ENCODE measurements at regions not wholly inside any gene's neighbourhood (a gene's known extent, or its start where the extent isn't known, plus 50 kb on each side); places are given as distances from the start of the nearest gene placed in this dataset.

GRCh38 chr13:106916329-106916976 lies 348.5 kb upstream of the ARGLU1 start:
- DNase-seq: no peak

- no peak for DNase-seq
Observed at GRCh38 chr13:106915146-106915545, 347.2 kb upstream of the ARGLU1 start.

- DNase-seq: no peak
Observed at GRCh38 chr13:106911627-106912026, 343.7 kb upstream of the ARGLU1 start.

- no peak for DNase-seq
Observed at GRCh38 chr13:106911020-106911419, 343.1 kb upstream of the ARGLU1 start.

GRCh38 chr13:106906426-106906996 lies 338.6 kb upstream of the ARGLU1 start:
- no peak for DNase-seq

- no peak for DNase-seq
Observed at GRCh38 chr13:106905380-106906162, 337.6 kb upstream of the ARGLU1 start.

GRCh38 chr13:106899442-106899841 lies 331.5 kb upstream of the ARGLU1 start:
- no peak for DNase-seq

- DNase-seq: no peak
Observed at GRCh38 chr13:106898231-106898630, 330.3 kb upstream of the ARGLU1 start.

GRCh38 chr13:106888148-106888547 lies 320.2 kb upstream of the ARGLU1 start:
- no peak for DNase-seq

- DNase-seq: no peak
Observed at GRCh38 chr13:106887686-106888085, 319.7 kb upstream of the ARGLU1 start.

GRCh38 chr13:106883976-106884375 lies 316.0 kb upstream of the ARGLU1 start:
- no peak for DNase-seq

GRCh38 chr13:106882246-106882645 lies 314.3 kb upstream of the ARGLU1 start:
- DNase-seq: no peak

GRCh38 chr13:106879806-106880205 lies 311.9 kb upstream of the ARGLU1 start:
- no peak for DNase-seq

- DNase-seq: no peak
Observed at GRCh38 chr13:106874323-106874722, 306.4 kb upstream of the ARGLU1 start.

- no peak for DNase-seq
Observed at GRCh38 chr13:106873810-106874209, 305.9 kb upstream of the ARGLU1 start.

- DNase-seq: peak in 11 of 58 donors; percentile 1 to 41 (median 8)
Observed at GRCh38 chr13:106867249-106867648, 299.3 kb upstream of the ARGLU1 start.

GRCh38 chr13:106865716-106866440 lies 297.9 kb upstream of the ARGLU1 start:
- DNase-seq: no peak

- no peak for DNase-seq
Observed at GRCh38 chr13:106859533-106859904, 291.6 kb upstream of the ARGLU1 start.

- no peak for DNase-seq
Observed at GRCh38 chr13:106858903-106859532, 291.1 kb upstream of the ARGLU1 start.

GRCh38 chr13:106852436-106852835 lies 284.5 kb upstream of the ARGLU1 start:
- no peak for DNase-seq

- no peak for DNase-seq
Observed at GRCh38 chr13:106850973-106851650, 283.2 kb upstream of the ARGLU1 start.

Measured in anterior cingulate cortex (tissue), 58 donors.